Renal cortical epithelial cell (primary cell): ENCODE measurements at regions not wholly inside any gene's neighbourhood (a gene's known extent, or its start where the extent isn't known, plus 50 kb on each side); places are given as distances from the start of the nearest gene placed in this dataset.

Experiments used
- DNase-seq: peaks from one replicate; pipeline ENCODE4 v3.0.0-alpha.2; 2011; ENCODE audit warnings: low read depth

DNA sequence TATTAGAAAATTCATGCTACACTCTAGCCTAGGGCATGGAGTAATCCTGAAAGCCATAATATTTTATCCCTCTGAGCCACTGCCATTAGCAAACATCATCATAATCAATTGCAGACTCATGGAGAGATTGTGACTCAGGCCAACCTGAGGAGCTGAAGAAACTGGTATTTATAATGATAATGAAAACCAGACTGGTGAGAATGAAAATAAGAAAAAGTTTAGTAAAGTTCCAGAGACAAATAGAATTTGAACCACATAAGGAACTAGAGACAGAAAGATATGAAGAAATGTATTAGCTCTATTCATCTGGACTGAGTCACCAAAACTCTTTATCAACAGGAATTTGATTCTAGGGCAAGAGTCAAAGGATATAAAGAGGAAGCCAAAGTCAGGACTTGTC is 158.7 kb downstream of the DRD1 start:
- DNase-seq = no peak

- no peak for DNase-seq
Measured at GRCh38 chr5:175284806-175285205, 159.2 kb downstream of the DRD1 start.

DNA sequence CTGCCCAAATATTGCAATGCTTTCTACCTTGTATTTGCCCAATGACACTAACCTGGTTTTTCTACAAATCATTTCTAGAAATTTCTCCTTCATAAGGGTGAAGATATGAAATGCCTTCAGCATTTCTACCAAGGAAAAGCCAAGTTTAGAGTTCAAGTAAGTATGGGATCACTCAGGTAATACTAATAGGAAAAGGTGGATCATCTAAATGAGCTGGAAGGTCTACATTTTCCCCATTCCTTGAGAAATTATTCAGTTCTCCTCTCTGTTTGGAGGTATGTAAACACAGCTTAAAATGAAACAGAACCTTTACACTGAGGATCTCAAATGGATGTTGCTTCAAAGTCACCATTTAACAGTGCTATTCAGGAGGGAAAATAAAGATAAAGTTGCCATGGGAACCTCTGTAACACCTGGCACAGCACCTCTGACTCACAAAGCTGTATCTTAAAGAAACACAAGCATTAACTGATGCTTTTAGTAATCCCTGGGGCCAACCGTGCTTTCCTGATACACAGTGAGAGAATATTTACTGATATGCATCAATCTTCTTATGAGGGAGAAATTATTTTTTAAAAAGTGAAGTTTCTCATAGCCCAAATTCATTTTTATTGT is 161.3 kb downstream of the DRD1 start:
- no peak for DNase-seq

DNA sequence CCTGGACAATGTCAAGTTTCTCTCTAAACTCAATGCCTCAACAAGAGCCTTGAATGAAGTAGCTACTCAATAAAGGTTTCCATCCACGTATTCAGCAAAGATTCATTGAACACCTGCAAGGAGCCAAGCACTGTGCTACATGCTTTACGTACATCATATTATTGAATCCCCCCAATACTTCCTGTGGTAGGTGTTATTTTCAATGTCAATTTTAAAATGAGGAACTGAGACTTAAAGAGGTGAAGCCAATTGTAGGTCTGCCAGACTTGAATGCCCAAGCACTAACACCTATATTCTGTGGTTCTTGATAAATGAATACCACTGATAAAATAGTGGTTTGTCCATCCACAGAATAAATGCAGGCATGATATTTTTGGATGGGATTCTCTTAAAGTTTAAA is 162.3 kb downstream of the DRD1 start:
- no peak for DNase-seq

- no peak for DNase-seq
Measured at GRCh38 chr5:175281257-175281656, 162.7 kb downstream of the DRD1 start.

- DNase-seq = no peak
Measured at GRCh38 chr5:175279506-175279905, 164.5 kb downstream of the DRD1 start.

DNA sequence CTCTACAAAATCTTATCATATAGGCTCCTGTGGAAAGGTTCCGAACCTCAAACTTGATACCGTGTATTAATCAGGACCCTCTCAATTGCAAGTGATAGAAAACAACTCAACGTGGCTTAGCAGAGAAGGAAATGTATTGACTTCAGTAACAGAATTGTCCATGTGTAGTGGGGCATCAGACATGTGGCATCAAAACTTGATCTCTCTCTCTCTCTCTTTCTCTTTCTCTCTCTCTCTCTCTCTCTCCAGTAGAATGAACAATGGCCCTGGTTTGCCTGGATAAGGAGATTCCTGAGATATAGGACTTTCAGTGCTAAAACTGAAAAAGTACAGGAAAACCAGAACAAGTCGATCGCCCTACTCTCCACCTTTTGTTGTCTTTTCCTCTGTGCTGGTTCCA is 168.2 kb downstream of the DRD1 start:
- no peak for DNase-seq

- DNase-seq = no peak
Measured at GRCh38 chr5:175275097-175275496, 168.9 kb downstream of the DRD1 start.

DNA sequence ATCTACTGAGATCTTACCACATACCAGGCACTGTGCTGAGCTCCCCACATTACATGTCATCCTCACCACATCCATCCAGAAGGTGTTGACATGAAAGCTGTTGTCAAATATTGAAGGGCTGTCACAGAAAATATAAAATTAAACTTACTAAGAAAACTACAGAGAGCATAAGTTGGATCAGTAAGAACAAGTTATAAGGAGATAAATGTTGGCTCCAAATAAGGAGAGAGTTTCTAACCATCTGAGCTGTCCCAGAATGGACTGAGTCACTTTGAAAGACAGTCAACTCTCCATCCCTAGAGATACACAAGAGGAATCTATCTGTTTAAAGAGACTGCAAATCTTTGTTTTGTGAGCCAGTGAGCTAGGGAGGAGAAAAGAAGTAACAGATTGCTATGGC is 169.8 kb downstream of the DRD1 start:
- no peak for DNase-seq

DNA sequence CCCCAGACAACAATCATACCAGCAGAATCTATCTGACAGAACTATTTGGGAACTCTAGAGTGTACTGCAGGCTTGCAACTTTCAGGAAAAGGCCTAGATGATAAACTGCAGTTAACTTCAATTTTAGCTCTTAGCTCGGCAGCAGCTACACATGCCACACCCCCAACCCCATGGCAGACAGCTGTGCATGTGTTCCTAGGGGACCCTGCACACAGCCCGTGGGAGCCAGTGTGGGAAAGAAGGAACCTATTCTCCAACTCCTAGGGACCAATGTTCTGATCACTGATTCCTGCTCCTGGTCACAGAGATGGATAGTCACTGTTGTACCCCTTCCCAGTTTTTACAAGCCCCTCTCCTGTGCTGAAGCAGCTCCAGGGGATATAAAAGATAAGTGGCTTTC is 179.6 kb downstream of the DRD1 start:
- no peak for DNase-seq

DNA sequence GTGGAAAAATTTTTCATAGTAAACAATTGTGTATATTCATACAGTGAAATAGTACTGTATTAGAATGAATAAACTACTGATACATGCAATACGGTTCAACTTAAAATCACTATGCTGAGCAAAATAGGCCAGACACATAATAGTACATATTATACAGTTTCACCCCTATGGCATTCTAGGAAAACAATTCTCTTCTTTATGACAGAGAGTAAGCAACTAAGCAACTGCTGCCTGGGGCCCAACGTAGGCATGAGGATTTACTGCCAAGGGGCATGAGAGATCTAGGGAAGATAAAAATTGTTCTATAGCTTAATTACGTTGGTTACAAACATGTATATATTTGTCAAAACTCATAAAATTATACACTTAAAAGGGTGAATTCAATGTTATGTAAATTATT is 180.2 kb downstream of the DRD1 start:
- no peak for DNase-seq

- DNase-seq = no peak
Measured at GRCh38 chr5:175261526-175261925, 182.5 kb downstream of the DRD1 start.

- DNase-seq = no peak
Measured at GRCh38 chr5:175261037-175261436, 182.9 kb downstream of the DRD1 start.

GRCh38 chr5:175257847-175258194 is 186.2 kb downstream of the DRD1 start:
- DNase-seq = no peak

DNA sequence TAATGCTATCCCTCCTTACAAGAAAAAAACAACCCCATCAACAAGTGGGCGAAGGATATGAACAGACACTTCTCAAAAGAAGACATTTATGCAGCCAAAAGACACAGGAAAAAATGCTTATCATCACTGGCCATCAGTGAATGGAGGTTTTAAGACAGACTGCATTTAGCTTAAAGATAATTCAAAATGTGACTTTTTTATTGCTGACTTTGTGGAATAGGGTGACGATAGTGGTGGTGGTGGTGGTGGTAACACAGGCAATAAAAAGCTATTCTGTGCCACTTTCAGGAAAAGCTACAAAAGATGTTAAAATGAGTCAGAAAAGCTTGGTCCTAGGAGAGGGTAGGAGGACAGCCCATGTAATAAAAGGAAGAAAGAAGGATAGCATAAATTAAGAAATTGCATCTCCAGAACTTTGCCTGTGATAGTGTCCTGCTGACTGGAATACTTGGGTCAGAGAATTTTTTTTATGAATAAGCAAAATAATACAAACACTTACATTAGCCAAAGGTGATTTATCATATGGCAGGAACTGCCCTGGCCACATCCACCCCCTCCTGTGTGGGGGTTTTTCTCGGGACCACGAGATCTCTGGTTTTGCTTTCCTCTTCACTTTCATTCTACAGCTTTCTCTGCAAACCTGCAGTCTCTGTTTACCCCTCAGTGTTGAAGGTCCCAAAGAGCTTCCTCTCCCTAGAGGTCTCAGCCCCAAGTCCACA is 186.7 kb downstream of the DRD1 start:
- DNase-seq = no peak

- DNase-seq = no peak
Measured at GRCh38 chr5:175254155-175254554, 189.8 kb downstream of the DRD1 start.

- DNase-seq = peak; percentile 22
Measured at GRCh38 chr5:175253597-175253996, 190.4 kb downstream of the DRD1 start.

DNA sequence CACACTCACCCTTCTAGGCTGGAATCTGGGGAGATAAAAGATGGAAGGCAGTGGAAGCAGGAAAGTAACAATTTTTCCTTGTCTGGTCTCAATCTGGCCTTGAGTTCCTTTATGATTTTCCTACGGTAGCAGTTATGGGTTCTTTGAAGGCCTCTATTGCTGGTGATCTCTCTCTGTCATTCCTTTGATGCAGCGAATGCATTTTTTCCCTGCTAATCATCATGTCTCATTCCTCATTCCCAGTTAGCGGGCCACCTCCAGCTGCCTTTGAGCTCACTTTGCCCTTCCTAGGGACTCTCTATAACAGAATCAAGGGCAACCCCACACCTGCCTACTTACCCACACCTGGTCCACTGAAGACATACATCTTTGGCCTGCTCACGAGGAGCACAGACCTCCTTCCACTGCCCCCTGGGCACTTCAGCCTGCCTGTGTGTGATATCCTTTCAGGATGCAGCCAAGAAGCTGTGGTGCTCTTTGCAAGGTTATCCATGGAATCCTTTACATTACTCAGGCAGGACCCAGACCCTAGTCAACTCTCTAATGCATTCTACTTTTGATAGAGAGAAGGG is 191.7 kb downstream of the DRD1 start:
- no peak for DNase-seq

DNA sequence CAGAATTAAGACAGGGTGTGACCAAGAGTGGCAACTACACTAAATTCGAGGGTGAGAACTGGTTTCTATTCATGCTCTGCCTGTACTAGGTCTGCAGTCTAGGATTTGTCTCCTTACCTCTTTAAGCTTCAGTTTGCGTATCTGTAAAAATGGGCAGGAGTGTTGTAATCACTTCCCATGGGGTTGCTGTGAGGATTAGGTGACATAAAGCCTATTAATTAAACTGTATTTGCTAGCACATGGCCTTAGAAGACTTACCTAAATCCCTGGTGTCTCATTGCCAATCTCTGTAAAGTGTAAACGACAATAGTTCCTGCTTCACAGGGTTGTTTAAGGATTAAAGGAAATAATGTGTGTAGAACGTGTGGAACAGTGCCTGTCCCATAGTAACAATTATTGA is 193.6 kb downstream of the DRD1 start:
- DNase-seq = no peak

GRCh38 chr5:175248416-175248905 is 195.5 kb downstream of the DRD1 start:
- DNase-seq = no peak

DNA sequence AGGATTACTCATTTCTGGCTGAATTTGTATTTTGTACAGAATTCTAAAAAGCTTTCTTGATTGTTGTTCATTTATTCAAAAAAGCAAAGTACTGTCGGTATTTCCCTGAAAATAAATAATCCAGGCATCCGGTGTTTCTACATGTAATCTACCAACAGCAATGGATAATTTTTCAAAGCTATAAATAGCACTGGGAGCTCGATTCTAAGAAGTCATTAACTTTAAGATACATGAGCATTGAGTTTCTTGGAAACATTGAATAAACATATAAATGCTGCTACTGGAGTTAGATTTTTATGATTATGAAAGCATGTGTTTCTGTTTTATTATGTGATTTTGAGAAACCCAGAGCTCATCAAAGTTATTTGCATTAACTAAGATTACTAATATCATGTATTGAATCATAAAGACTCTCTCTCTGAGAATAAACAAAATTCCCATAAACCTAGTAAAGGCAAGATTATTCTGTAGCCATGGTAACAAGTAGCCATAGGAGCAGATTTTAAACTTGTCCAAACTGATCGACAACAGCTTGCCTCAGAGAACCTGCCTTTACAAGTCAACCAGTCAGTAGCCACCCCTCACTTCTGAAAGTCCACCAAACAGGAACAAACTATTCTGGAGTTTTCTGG is 197.0 kb downstream of the DRD1 start:
- no peak for DNase-seq

DNA sequence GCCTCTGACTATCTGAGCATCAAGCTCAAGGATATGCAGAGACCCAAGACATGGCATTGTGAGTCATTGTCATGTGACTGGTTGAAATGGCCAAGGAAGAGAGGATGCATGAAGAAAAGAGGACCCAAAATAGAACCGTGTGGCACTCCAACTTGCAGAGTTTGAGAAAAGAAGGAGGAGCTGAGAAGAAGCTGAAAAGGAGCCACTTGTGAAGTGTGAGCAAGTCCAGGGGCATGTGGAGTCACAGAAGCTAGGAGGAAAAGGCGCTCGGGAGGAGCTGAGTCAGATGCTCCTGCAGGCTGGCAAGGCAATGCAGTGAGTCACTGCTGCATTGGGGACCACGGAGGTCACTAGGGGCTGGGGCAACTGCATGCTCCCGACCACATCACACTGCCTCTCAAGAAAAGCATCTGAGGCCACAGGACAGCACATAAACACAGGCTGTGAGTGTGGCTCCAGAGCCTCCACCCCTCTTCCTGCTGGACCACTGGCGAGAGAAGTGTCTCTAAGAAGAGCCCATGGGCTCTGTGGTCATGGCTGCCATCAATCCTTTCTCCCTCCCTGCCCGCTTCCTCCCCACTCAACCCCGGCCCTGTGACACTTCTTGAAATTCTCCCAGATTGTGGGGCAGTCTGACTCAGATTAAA is 197.6 kb downstream of the DRD1 start:
- peak; percentile 85 for DNase-seq

GRCh38 chr5:175243441-175243840 is 200.5 kb downstream of the DRD1 start:
- DNase-seq = no peak
